CD4-positive, alpha-beta T cell treated with Interleukin-17A for 4 hours (primary cell): ENCODE measurements at regions not wholly inside any gene's neighbourhood (a gene's known extent, or its start where the extent isn't known, plus 50 kb on each side); places are given as distances from the start of the nearest gene placed in this dataset.

Experiments used
- DNase-seq: peaks from one replicate; pipeline ENCODE4 v3.0.0-alpha.2; 2020; ENCODE audit warnings: mixed read lengths

DNA sequence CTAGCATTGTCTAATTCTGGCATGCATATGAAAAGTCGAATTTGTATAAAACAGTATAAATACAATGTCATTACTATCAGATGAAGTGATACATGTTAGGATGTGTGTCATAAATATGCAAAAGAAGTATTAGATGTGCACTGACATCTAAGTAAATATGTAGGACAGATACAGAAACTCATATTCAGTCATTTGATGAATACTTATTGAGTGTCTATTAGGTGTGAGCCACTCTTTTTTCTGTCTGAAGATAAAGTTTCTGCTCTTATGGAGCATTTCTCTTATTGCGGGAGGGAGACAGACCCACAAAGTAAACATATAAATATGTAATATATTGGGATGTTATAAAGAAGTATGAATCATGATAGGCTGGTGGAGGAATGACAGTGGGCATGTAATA, 426.6 kb upstream of the B3GALT2 start:
- DNase-seq: no peak

DNA sequence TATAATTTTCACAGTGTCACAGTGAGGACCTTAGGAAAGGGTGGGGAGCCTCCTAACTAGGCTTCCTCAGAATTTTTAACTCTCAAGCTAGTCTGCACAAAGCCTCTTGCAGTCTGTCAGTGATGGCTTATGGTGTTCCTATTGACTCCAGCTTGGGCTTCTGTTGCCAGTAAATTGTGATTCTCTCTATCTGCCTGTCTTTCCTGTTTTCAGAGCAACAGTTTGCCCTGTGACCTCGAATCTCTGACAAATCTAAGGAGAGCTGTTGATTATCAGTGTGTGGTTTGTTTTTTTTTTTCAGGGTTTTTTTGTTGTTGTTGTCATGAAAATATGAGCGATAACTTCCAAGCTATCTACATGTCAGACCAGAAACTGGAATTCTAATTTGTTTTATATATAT, 423.2 kb upstream of the B3GALT2 start:
- no peak for DNase-seq

DNA sequence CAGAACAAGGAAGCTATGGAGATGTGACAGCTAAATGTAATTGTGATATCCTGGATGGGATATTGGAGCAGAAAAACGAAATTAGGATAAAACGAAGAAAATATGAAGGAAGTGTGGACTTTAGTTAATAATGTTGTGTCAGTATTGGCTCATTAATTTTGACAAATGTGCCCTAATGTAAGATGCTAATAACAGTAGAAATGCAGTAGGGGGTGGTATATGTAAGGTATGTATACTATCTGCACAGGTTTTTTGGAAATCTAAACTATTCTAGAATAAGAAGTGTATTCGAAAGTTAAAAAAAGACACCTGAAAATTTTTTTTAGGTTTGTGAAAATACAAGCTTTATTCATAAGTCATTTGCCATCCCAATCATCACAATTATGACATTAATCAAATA, 421.4 kb upstream of the B3GALT2 start:
- no peak for DNase-seq

DNA sequence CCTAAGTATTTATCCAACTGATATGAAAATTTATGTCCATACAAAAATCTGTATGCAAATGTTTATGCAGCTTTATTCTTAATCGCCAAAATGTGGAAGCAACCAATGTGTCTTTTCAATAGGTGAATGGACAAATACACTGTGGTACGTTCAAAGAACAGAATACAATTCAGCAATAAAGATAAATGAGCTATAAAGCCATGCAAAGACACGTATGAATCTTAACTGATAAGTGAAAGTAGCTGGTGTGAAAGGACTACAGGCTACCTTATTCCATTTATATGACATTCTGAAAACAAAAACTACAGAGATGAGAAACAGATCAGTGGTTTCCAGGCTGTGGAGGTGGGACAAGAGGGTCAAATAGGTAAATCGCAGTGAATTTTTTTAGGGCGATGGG, 419.6 kb upstream of the B3GALT2 start:
- DNase-seq: no peak

DNA sequence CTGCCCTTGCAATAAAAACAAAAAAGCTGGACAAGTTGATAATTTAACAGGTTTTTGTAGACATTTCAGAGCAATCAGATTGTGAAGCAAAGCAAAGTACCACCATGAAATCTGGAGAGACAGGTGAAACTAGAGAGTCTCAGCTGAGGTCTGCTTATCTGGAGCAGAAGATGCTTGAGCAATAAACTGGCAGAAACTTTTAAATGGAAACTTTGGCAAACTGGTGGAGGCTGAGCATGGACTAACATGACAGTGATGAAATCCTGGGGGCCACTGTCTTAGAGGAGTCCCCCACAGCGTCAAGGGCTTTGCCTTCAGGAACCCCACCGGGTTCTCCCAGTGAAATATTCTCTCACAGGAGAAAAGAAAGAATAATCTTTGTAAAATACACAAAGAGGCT, 416.3 kb upstream of the B3GALT2 start:
- DNase-seq: no peak

DNA sequence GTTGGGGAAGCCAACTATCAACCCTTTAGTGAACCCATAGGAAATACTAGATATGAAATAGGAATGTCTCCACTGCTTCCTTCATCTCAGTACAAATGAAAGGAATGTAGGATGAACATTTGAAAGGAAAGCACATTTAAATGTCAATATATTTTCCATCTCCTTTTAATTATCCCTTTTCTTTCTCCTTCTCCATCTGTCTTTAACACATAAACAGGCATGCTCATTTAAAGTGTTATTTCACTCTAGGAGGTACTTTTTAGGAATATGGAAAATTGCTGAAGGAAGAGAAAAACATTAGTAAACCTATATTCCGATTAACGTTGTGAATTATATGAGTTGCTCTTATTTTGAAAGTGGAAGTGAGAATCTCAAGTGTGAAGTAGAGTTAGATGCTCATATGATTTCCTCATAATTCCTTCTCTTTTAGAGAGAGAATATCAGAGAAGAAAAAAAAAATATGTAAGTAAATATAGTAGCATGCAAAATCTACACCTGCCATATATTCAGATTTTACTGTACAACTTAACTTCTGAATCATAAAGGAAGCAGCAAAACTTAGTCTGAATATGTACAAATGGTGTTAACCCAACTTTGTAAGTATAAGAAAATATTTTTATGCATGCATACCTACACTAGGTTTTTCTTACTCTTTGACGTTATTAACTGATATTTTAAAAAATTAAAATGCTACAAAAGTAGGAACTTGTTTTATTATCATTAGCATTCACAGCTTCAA, 406.9 kb upstream of the B3GALT2 start:
- no peak for DNase-seq

DNA sequence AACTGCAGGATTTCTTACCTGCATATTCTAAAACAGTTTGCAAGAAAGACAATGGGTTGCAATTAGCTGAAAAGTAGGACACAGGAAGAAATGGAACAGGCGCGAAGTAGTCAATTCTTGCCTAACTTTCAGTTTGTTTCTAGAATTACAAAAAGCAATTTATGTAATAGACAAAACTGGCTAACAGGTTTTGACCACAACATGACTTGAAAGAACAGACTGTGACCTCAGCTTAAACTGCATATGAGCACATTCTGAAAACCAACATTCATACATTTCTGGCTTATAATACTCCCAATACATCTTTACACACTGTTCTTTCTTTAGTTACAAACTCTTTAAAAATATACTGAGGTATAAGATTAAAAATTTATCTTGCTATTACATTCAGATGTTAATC, 405.9 kb upstream of the B3GALT2 start:
- no peak for DNase-seq

DNA sequence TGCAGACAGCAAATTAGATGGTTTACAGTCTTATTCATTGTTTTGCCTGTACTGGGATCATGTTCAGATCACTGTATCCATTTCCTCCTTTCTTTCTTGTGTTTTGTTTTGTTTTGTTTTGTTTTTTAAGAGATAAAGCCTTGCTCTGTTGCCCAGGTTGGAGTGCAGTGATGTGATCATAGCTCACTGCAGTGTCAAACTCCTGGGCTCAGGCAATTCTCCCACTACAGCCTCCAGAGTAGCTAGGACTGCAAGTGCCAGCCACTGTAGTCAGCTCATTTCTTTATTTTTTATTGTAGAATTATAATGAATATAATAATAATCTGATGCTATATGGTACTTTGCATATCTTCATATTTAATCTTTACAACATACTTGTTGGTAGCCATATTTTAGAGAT, 403.7 kb upstream of the B3GALT2 start:
- DNase-seq: no peak

DNA sequence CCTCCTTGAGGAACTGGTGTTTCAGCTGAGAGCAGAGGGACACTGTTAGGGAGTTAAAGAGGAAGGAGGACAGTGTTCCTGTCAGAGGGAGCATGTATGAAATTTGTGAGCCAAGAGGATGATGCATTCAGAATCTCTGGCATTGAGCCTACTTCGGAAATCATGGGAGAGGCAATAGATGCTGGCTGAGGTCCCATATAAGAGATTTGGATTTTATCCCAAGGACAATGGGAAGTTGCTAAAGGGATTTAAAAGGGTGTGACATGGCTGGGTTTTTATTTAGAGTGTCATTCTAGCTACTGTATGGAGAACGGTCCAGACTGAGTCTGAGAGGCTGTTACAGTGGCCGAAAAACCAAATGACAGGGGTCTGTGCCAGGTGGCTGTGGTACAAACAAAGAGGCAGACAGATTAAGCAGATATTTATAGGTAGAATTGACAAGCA, 403.2 kb upstream of the B3GALT2 start:
- no peak for DNase-seq

DNA sequence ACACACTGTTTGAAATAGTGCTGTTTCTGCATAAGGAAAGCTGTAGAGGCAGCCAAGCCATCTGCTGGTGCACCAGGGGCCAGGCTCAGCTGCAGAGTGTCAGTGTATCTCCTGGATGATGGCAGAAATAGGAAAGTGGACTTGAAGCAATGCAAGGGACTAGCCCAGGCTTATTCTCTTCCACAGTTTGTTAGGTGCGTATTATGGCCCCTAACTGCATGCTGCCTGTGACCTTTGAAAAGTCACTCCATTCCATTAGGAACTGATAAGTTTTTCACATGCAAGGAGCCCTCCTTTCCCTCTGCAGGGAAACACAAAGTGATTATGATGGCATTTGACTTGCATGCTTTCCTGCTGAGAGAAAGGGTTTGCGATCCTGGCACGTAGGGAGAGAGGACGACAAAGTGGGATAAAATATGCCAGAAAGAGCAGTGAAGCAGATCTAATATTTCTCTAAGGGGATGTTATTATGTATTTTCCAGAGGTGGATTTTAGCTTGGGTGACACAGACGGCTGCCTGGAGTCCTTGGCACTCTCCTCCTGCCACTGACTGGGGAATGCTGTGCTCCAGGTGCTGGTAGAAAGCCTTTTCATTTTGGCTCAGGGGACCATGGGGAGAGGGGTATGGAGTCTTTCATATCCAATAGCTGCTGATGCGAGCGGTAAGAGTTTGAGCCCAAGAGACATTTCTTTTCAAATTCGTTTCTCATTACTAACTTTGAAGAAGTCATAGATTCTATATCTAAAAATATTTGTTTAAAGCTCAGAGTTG, 402.1 kb upstream of the B3GALT2 start:
- no peak for DNase-seq

DNA sequence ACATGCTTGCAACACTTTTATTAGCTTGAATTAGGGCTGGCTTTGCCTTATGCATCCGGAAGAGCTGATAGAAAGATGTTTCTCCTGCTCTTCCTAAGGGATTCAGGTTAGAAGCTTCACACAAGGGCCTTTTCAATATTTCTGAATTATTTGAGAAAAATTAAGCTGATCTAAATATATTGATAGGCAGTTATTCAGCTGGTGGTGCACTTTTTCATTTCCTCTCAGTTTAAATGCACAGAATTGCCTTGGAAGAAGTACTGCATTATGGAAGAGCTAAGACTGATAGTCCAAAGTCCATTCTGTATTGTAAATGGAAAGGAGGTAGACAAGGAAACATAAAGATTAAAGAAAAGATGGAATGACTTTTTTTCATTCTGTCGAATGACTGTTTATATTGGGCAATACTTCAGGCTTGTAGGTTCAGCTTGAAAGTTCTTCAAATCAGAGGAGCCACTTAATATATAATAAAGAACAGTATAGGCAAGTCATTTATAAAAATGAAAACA, 398.4 kb upstream of the B3GALT2 start:
- no peak for DNase-seq

DNA sequence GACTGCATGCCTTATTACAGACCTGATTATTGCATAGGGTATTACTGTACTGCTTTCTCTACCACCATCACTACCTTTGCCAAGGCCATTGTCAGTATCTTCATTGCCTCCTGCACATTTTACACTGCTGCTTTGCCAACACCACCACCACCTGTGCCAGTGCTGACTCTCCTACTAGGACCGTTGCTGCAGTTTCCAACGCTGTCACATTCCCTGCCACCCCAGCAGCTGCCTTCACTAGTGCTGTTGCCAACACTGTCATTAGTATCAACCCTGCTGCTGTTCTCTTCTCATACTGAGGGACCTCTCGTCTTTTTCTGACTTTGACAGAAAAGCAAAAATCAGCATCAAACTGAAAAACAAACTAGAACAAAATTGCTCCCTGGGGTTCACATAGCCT, 394.9 kb upstream of the B3GALT2 start:
- no peak for DNase-seq

DNA sequence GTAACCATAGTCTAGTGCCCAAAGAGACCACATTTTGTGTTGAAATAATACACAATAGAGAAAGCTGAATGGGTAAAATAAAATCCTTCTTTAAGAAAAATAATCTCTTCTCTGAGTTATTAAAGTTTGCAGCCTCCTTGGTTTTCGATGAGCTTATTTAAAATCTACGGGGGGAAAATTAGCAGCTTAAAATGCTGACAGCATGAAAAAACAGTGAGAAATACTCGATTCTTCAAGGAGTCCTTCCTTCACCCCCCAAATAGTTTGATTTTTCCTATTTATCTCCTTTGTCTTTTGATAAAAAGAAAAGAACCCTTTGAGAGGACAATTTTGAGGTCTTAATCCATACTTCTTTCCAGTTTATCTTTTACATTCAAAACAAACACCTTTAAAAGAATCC, 394.0 kb upstream of the B3GALT2 start:
- no peak for DNase-seq

DNA sequence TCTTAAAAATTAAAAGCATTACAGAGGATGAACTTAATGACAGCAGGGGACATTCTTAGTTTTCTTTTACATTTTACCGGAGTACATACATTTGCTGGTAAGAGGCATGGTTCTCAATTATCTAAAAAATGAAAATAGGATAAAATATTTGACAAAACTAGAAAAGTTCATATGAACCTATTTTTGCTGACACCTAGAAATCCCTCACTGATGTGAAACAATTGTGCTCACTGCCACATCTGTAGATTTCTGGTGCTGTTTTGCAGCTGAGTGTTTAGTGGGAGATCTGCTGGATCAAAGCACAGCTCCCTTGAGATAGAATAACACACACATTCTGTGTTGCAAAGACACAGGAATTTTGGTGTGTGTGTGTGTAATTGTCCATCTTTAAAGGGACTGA, 392.9 kb upstream of the B3GALT2 start:
- DNase-seq: no peak

DNA sequence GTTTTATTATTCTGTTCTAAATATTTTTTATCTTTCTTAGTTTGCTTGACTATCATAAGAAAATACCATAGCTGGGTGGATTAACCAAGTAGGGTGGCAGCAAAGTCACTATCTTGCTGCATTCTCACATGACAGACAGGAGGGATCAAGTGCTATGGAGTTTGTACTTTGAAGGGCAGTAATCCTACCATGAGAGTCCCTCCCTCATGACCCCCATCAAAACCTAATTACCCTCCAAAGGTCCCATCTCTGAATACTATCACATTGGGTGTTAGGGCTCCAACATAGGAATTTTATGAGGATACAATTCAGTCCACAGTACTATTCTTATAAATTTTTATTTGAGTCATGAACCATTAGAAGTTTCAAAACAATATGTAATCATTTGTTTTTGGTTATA, 388.5 kb upstream of the B3GALT2 start:
- DNase-seq: no peak

DNA sequence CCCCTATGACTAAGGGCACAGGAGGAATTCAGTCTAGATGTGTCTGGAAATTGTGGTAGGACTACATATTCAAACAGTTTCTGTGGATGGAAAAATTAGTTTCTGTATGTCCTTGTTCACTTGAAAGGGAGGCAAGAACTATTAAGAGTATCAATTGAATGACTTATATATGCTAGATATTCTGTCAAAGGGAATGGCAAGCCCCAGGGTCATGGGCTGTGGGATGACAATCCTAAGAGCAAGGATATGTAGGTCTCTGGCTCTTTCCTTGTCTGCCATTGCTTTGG, 383.5 kb upstream of the B3GALT2 start:
- DNase-seq: no peak

DNA sequence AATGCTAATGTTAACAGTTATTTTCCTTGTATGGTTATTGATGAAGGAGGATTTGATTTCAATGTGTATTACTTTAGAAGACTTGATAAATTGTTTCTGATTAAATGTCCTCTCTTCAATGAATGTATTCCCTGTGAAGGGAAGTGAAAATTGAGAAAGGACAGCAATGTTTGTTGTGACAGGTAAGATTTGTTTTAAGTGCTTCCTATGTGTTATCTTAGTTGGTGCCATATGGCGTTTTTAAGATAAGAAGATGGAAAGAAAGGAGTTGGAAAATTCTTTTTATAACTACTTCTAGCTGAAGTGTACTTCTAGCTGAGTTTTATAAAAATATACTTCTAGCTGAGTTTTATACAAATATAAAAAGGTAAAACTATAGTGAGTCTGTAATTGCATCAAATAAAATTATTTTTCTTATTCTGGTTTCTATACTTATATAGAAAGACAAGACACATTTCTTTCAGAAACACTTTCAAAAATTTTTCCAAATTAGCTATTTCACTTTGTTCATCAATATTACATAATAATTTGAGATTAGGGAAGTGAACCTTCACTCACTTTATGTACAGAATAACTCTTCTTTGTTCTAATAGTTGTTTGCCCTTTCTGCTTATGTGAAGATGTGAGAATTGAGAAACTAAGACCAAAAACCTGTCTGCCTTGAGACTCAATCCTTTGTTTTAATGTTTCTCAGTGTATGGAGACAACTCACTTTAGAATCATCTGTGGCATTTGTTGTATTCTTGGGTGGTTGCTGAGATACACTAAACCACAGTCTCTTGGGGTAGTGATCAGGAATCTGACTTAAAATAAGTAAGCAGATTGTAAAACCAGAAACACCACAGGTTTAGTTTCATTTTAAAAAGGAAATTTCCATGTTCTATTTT, 382.9 kb upstream of the B3GALT2 start:
- no peak for DNase-seq

DNA sequence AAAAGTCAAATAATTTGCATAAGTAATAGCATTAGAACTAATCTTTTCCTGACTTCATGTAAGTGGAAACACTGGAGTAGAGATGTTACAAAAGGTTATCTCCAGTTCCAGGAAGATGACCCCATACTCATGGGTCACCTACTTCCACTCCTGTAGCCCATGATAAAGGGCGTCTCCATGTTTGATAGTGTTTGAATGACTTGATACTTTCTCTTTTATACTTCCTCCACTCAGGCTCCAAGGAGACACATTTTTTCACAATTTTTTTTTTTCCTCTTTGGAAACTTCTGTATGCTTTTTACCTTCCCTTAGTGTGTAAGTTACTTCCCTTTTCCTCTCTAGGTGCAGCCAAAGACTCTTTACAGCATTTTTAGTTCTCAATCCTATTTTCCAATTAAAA, 382.1 kb upstream of the B3GALT2 start:
- no peak for DNase-seq

DNA sequence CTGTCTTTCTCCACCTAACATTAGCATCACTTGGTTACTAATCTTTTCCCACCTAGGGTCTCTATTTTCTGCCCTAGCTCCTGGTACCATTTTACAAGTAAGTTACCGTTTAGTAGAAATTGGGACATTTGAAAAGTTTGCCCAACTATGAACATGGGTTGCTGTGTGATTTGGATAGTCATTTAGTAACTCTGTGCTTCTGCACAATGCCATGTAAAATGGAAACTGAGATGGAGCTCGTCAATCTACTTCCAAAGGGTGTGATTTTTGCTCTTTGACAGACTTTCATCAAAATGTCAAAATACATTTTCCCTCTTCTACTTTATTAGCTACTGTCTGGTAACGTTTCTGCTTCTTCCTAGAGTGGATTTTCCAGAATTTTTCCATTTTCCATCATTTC, 381.5 kb upstream of the B3GALT2 start:
- DNase-seq: no peak

DNA sequence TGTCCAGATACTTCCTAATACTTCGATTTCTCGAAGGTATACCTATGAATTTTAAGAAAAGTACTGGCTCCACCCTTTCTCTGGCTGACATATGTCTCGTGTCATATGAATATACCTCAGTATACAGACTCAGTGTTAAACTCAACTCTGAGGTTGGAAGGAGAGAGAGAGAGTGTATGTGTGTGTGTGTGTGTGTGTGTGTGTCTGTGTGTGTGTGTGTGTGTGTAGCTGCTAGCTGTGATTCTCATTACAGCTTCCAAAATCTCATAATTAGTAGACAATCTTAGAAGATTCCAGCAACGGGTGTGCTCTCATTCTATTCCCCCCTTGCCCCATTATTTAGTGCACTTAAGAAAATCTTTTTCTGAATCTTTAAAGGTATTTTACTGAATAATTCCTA, 380.3 kb upstream of the B3GALT2 start:
- no peak for DNase-seq

DNA sequence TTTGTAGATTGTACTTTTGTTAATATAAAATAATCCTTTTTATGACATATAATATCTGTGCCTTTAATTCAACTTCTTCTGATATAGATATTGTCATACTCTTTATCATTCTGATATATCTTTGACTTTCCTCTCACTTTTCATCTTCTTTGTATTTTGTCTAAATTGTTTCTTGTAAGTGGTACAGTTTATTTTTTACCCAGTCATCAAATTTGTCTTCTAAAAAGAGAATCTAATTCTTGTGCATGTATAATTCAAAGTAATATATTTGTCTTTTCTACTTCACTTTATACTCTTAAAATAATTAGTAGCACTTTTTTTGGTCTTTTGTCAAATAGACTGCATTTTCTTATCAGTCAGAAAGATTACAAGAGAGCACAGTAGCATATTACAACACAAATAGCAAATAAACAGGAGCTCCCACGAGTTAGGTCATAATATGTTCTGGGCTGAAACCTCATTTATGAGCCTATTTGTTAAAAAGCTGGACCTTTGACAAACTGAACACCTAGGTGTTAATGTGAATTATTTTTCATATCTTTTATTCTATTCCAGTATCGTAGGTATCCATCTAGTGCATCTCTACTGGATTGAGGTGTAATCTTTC, 379.7 kb upstream of the B3GALT2 start:
- DNase-seq: no peak

DNA sequence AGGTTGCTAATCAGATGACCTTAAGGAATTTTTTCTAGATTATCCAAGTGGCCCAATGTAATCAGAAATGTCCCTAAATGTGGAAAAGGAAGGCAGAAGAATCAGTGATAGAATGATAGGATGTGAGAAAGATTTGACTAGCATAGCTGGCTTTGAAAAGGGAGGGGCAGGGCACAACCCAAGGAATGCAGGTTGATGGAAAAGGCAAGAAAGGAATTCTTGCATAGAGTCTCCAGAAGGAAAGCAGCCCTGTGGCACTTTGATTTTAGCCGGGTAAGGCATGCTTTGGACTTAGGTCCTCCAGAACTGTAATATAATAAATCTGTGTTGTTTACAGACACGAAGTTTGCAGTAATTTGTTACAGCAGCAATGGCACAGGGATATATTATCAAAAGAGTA, 375.7 kb upstream of the B3GALT2 start:
- no peak for DNase-seq

DNA sequence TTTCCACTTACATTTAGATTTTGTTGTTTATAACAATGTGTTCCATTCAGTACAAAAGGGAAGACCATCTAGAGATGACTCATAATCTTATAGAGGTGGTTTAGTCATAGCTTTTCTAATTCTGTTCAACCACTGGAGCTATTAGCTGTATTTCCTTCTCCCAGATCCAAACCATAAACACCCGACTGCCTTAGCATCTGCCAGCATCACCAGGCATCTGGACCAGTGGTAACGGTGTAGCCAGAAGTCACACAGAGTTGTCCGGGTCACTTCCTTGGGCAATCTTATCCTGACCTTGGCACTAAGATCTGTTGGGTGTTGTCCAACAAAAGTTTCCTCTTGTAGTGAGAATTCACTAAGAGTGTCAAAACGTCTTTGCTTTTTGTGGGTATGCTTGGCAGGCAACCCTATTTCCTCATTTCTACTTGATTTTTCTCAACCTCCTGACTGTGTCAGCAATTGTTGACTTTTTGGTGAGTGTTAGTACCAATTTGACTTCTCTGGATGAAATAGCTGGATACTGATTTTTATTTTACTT, 372.1 kb upstream of the B3GALT2 start:
- DNase-seq: peak; percentile 13
